ENCODE measurements at regions not wholly inside any gene's neighbourhood (a gene's known extent, or its start where the extent isn't known, plus 50 kb on each side); places are given as distances from the start of the nearest gene placed in this dataset.

GRCh38 chrX:131841496-131842437 is 181.3 kb upstream of the STK26 start:
- intact Hi-C loops (cut with micrococcal nuclease) (loop anchor here (1.0 to 5.0 kb wide), 4 partner anchors 181 to 791 kb away; partner anchors contain the start of genes RAP2C and STK26), dilution Hi-C loops (cut with MboI; ENCODE audit: extremely low pct_ligation_motif_present, low sequenced_read_pairs) (no loop called here)
- H3K79me2 ChIP-seq (ENCODE audit: control insufficient read depth, insufficient read depth, low read length) = no peaks in the 10 kb centered on the region
- TF ChIP-seq CTCF (IDR thresholded peaks at IDR 0.05; ENCODE audit: extremely low read depth in 1 of 2, insufficient read depth in 1 of 2, low read depth in 1 of 2, low read length in 2 of 2) = peak; percentile 59 to 61
- TF ChIP-seq POLR2AphosphoS5 (IDR thresholded peaks at IDR 0.05; ENCODE audit: insufficient read depth, low read depth, low read length) = no peak
- H3K4me3 ChIP-seq (replicated peaks in 1 of 3; ENCODE audit: insufficient read depth in 1 of 3, low read depth in 1 of 3, low read length in 3 of 3) = no peak overlapping the region
- no peaks in the 10 kb centered on the region for H3K9me1 ChIP-seq (replicated peaks; ENCODE audit: control insufficient read depth, extremely low read depth, insufficient read depth, low read length)
- H4K20me1 ChIP-seq (replicated peaks; ENCODE audit: control insufficient read depth, extremely low read depth, insufficient read depth, low read length) = no peaks in the 10 kb centered on the region
- ChIA-PET CTCF (interaction anchor here (0.6 to 2.2 kb wide), 24 partner anchors 8 to 790 kb away, joined by 3 to 48 read pairs (median 4); partner anchors contain the start of gene RAP2C), POLR2A (no interaction called here)
- no TSS peak for BruUV-seq (replicated peaks)
- no peaks in the 10 kb centered on the region for H3K36me3 ChIP-seq (ENCODE audit: control insufficient read depth in 2 of 2, extremely low read depth in 1 of 2, insufficient read depth in 2 of 2, low read length in 2 of 2)
- no peak overlapping the region for H2AFZ ChIP-seq (ENCODE audit: low read depth, low read length)
- H3K27ac ChIP-seq (ENCODE audit: insufficient read depth, low read depth, low read length) = no peak overlapping the region
- no peaks in the 10 kb centered on the region for H3K27me3 ChIP-seq (ENCODE audit: control insufficient read depth in 2 of 2, insufficient read depth in 2 of 2, low read length in 2 of 2)
- no peak overlapping the region for H3K9ac ChIP-seq (replicated peaks; ENCODE audit: extremely low read depth, insufficient read depth, low read length)
- DNase-seq (ENCODE audit: low read depth, low spot score) = peak; percentile 19
- FAIRE-seq = peak; percentile 69
- H3K9me3 ChIP-seq (replicated peaks; ENCODE audit: control insufficient read depth, insufficient read depth, low read length) = no peaks in the 10 kb centered on the region
- no peaks in the 10 kb centered on the region for H3K4me1 ChIP-seq (ENCODE audit: control insufficient read depth, extremely low read depth, insufficient read depth, low read length)
- no peak overlapping the region for H3K4me2 ChIP-seq (ENCODE audit: insufficient read depth, low read length)

- TF ChIP-seq GATA2 (IDR thresholded peaks at IDR 0.05; ENCODE audit: insufficient read depth, insufficient read length, low read depth, low read length) = no peak
- TF ChIP-seq MAX (IDR thresholded peaks at IDR 0.05; ENCODE audit: insufficient read depth, insufficient read length) = no peak
- TF ChIP-seq FOS (IDR thresholded peaks at IDR 0.05; ENCODE audit: borderline replicate concordance, insufficient read depth, low read length) = no peak
- TF ChIP-seq JUN (IDR thresholded peaks at IDR 0.05; ENCODE audit: borderline replicate concordance, insufficient read depth, insufficient read length, low read depth) = no peak
- no peak for TF ChIP-seq POLR2A (IDR thresholded peaks at IDR 0.05; ENCODE audit: low read depth, low read length)
- no peak for TF ChIP-seq CTCF (IDR thresholded peaks at IDR 0.05; ENCODE audit: extremely low read depth in 1 of 2, insufficient read depth in 1 of 2, low read depth in 1 of 2, low read length in 2 of 2)
- TF ChIP-seq MYC (IDR thresholded peaks at IDR 0.05; ENCODE audit: low read depth, low read length) = no peak
- no peak for TF ChIP-seq POLR2AphosphoS5 (IDR thresholded peaks at IDR 0.05; ENCODE audit: insufficient read depth, low read depth, low read length)
- TF ChIP-seq EZH2 (IDR thresholded peaks at IDR 0.05; ENCODE audit: borderline replicate concordance, low read depth, low read length, severe bottlenecking) = no peak
- Histone ChIP-seq H3K4me2 (ENCODE audit: insufficient read depth, low read length) (no peak overlapping the region), H2AFZ (ENCODE audit: low read depth, low read length) (no peak overlapping the region), H4K20me1 (replicated peaks; ENCODE audit: control insufficient read depth, extremely low read depth, insufficient read depth, low read length) (no peaks in the 10 kb centered on the region), H3K9ac (replicated peaks; ENCODE audit: extremely low read depth, insufficient read depth, low read length) (no peak overlapping the region), H3K9me1 (replicated peaks; ENCODE audit: control insufficient read depth, extremely low read depth, insufficient read depth, low read length) (no peaks in the 10 kb centered on the region), H3K36me3 (ENCODE audit: control insufficient read depth in 2 of 2, extremely low read depth in 1 of 2, insufficient read depth in 2 of 2, low read length in 2 of 2) (no peaks in the 10 kb centered on the region), H3K27me3 (ENCODE audit: control insufficient read depth in 2 of 2, insufficient read depth in 2 of 2, low read length in 2 of 2) (no peaks in the 10 kb centered on the region), H3K79me2 (ENCODE audit: control insufficient read depth, insufficient read depth, low read length) (no peaks in the 10 kb centered on the region), H3K4me1 (ENCODE audit: control insufficient read depth, extremely low read depth, insufficient read depth, low read length) (no peaks in the 10 kb centered on the region), H3K4me3 (replicated peaks in 1 of 3; ENCODE audit: insufficient read depth in 1 of 3, low read depth in 1 of 3, low read length in 3 of 3) (no peak overlapping the region), H3K27ac (ENCODE audit: insufficient read depth, low read depth, low read length) (no peak overlapping the region), H3K9me3 (replicated peaks; ENCODE audit: control insufficient read depth, insufficient read depth, low read length) (no peaks in the 10 kb centered on the region)
- DNase-seq (ENCODE audit: low read depth, low spot score) = no peak
- FAIRE-seq = no peak
- ChIA-PET POLR2A (no interaction called here), CTCF (interaction anchor here (1.3 to 3.0 kb wide), 3 partner anchors 10 to 376 kb away, joined by 3 to 13 read pairs (median 12); no protein-coding TSS in a partner anchor)
- intact Hi-C loops (cut with micrococcal nuclease) = loop anchor here (5.0 kb wide), 1 partner anchor 788 kb away; no protein-coding TSS in a partner anchor
- BruUV-seq (replicated peaks) = no TSS peak
- dilution Hi-C loops (cut with MboI; ENCODE audit: extremely low pct_ligation_motif_present, low sequenced_read_pairs) = no loop called here
These were observed 179.1 kb upstream of the STK26 start for GRCh38 chrX:131843987-131844386.

All from endothelial cell of umbilical vein (primary cell).